Hematopoietic multipotent progenitor cell treated with erythropoietin and hydrocortisone succinate and interleukin-3 and kit ligand, for 4 days (in vitro differentiated cells): ENCODE measurements at regions not wholly inside any gene's neighbourhood (a gene's known extent, or its start where the extent isn't known, plus 50 kb on each side); places are given as distances from the start of the nearest gene placed in this dataset.
"Not testable (repeated sequence)": the region's sequence is repeated elsewhere in the genome, so short reads cannot be mapped to it uniquely, and the experiment has no call there.

Experiments used
- DNase-seq: peaks from one replicate; pipeline ENCODE4 v3.0.0-alpha.2; 2015

- no peak for DNase-seq
Measured at GRCh38 chr16:60481591-60481990, 1554.6 kb downstream of the CDH8 start.

- no peak for DNase-seq
Measured at GRCh38 chr16:60478810-60479209, 1557.4 kb downstream of the CDH8 start.

GRCh38 chr16:60463986-60464385, 1572.3 kb downstream of the CDH8 start:
- DNase-seq, result no peak

- DNase-seq, result no peak
Measured at GRCh38 chr16:60459463-60459862, 1576.8 kb downstream of the CDH8 start.

- no peak for DNase-seq
Measured at GRCh38 chr16:60458255-60458654, 1578.0 kb downstream of the CDH8 start.

- no peak for DNase-seq
Measured at GRCh38 chr16:60452646-60453045, 1583.6 kb downstream of the CDH8 start.

GRCh38 chr16:60438894-60439293, 1597.3 kb downstream of the CDH8 start:
- no peak for DNase-seq

- DNase-seq, result no peak
Measured at GRCh38 chr16:60432472-60432871, 1603.8 kb downstream of the CDH8 start.

- no peak for DNase-seq
Measured at GRCh38 chr16:60419859-60420258, 1616.4 kb downstream of the CDH8 start.

- no peak for DNase-seq
Measured at GRCh38 chr16:60414613-60415012, 1621.6 kb downstream of the CDH8 start.

- DNase-seq, result no peak
Measured at GRCh38 chr16:60413969-60414368, 1622.3 kb downstream of the CDH8 start.

- no peak for DNase-seq
Measured at GRCh38 chr16:60407606-60408005, 1628.6 kb downstream of the CDH8 start.

- no peak for DNase-seq
Measured at GRCh38 chr16:60407034-60407433, 1629.2 kb downstream of the CDH8 start.

GRCh38 chr16:60405286-60405685, 1631.0 kb downstream of the CDH8 start:
- no peak for DNase-seq

- DNase-seq, result no peak
Measured at GRCh38 chr16:60404401-60404800, 1631.8 kb downstream of the CDH8 start.

GRCh38 chr16:60402941-60403340, 1633.3 kb downstream of the CDH8 start:
- DNase-seq, result not testable (repeated sequence)

GRCh38 chr16:60392380-60392779, 1643.9 kb downstream of the CDH8 start:
- DNase-seq, result no peak

GRCh38 chr16:60371591-60371990, 1637.5 kb upstream of the GOT2 start:
- DNase-seq, result no peak

GRCh38 chr16:60367739-60368138, 1633.6 kb upstream of the GOT2 start:
- no peak for DNase-seq

GRCh38 chr16:60363566-60363965, 1629.5 kb upstream of the GOT2 start:
- no peak for DNase-seq

GRCh38 chr16:60359866-60360265, 1625.8 kb upstream of the GOT2 start:
- not testable (repeated sequence) for DNase-seq

GRCh38 chr16:60359412-60359811, 1625.3 kb upstream of the GOT2 start:
- DNase-seq, result not testable (repeated sequence)

- DNase-seq, result not testable (repeated sequence)
Measured at GRCh38 chr16:60357876-60358522, 1623.9 kb upstream of the GOT2 start.

- no peak for DNase-seq
Measured at GRCh38 chr16:60346256-60346655, 1612.1 kb upstream of the GOT2 start.

GRCh38 chr16:60337671-60338070, 1603.6 kb upstream of the GOT2 start:
- DNase-seq, result no peak
